Ishikawa (cell line): ENCODE measurements at regions not wholly inside any gene's neighbourhood (a gene's known extent, or its start where the extent isn't known, plus 50 kb on each side); places are given as distances from the start of the nearest gene placed in this dataset.

ENCODE experiments used
- CEBPB ChIP-seq: IDR thresholded peaks from 2 replicates; pipeline ENCODE4 v1.6.1; 2012
- CREB1 ChIP-seq: IDR thresholded peaks from 2 replicates; pipeline ENCODE4 v1.6.1; 2012; ENCODE audit warnings: low read depth
- EGR1 ChIP-seq: IDR thresholded peaks from 2 replicates; pipeline ENCODE4 v1.6.1; 2012
- EP300 ChIP-seq: IDR thresholded peaks from 2 replicates; pipeline ENCODE4 v1.6.1; 2012; ENCODE audit warnings: borderline replicate concordance
- FOXM1 ChIP-seq: IDR thresholded peaks from 2 replicates; pipeline ENCODE4 v1.6.1; 2012; ENCODE audit warnings: low read depth, borderline replicate concordance
- MAX ChIP-seq: IDR thresholded peaks from 2 replicates; pipeline ENCODE4 v1.6.1; 2012
- NFIC ChIP-seq: IDR thresholded peaks from 2 replicates; pipeline ENCODE4 v1.6.1; 2012
- RAD21 ChIP-seq: IDR thresholded peaks from 2 replicates; pipeline ENCODE4 v1.6.1; 2012; ENCODE audit warnings: low read depth
- REST ChIP-seq: IDR thresholded peaks from 2 replicates; pipeline ENCODE4 v1.6.1; 2012; ENCODE audit warnings: low read depth, mild to moderate bottlenecking
- TAF1 ChIP-seq: IDR thresholded peaks from 2 replicates; pipeline ENCODE4 v1.6.1; 2012; ENCODE audit warnings: low read depth, mild to moderate bottlenecking
- TCF12 ChIP-seq: IDR thresholded peaks from 2 replicates; pipeline ENCODE4 v1.6.1; 2012; ENCODE audit warnings: low read depth
- TEAD4 ChIP-seq: IDR thresholded peaks from 2 replicates; pipeline ENCODE4 v1.6.1; 2012
- USF1 ChIP-seq: IDR thresholded peaks from 2 replicates; pipeline ENCODE4 v1.6.1; 2012
- YY1 ChIP-seq: IDR thresholded peaks from 2 replicates; pipeline ENCODE4 v1.6.1; 2012; ENCODE audit warnings: low read depth
- ZBTB7A ChIP-seq: IDR thresholded peaks from 2 replicates; pipeline ENCODE4 v1.6.1; 2012; ENCODE audit warnings: low read depth

GRCh38 chr2:109700680-109701274 is 86.6 kb downstream of the SOWAHC start:
- no peak for TF ChIP-seq TEAD4
- TF ChIP-seq TCF12: no peak
- TF ChIP-seq EP300: no peak
- TF ChIP-seq CREB1: no peak
- TF ChIP-seq USF1: no peak
- TF ChIP-seq REST: no peak
- TF ChIP-seq YY1: no peak
- no peak for TF ChIP-seq FOXM1
- no peak for TF ChIP-seq ZBTB7A
- TF ChIP-seq RAD21: no peak
- no peak for TF ChIP-seq CEBPB
- no peak for TF ChIP-seq TAF1
- no peak for TF ChIP-seq EGR1
- TF ChIP-seq NFIC: no peak

GRCh38 chr2:109701362-109701761 is 87.2 kb downstream of the SOWAHC start:
- no peak for TF ChIP-seq NFIC

GRCh38 chr2:109702250-109702985 is 88.3 kb downstream of the SOWAHC start:
- no peak for TF ChIP-seq RAD21
- no peak for TF ChIP-seq EP300
- no peak for TF ChIP-seq CEBPB
- TF ChIP-seq ZBTB7A: no peak
- TF ChIP-seq REST: no peak
- no peak for TF ChIP-seq NFIC
- no peak for TF ChIP-seq TEAD4
- TF ChIP-seq USF1: no peak
- no peak for TF ChIP-seq TCF12
- no peak for TF ChIP-seq TAF1
- no peak for TF ChIP-seq YY1
- no peak for TF ChIP-seq CREB1
- TF ChIP-seq FOXM1: no peak
- no peak for TF ChIP-seq EGR1
- no peak for TF ChIP-seq MAX

- TF ChIP-seq TCF12 (no peak), EP300 (no peak), NFIC (no peak), RAD21 (no peak), REST (no peak), EGR1 (no peak), USF1 (no peak), MAX (no peak), ZBTB7A (no peak), TEAD4 (no peak), CREB1 (no peak), YY1 (no peak), FOXM1 (no peak), TAF1 (no peak), CEBPB (no peak)
Observed at GRCh38 chr2:109703077-109703476, 88.9 kb downstream of the SOWAHC start.
